Immature natural killer cell (primary cell): ENCODE measurements at regions not wholly inside any gene's neighbourhood (a gene's known extent, or its start where the extent isn't known, plus 50 kb on each side); places are given as distances from the start of the nearest gene placed in this dataset.

Experiments used
- DNase-seq, 3 donors: peaks; one replicate each; pipeline ENCODE4 v3.0.0; 2022; ENCODE audit warnings: mixed read lengths in 1 of 3
- H3K27ac Mint-ChIP-seq, 6 donors: one replicate each; pipeline ENCODE4 v1.8.0; 2020; ENCODE audit warnings: mixed read lengths in 6 of 6, mild to moderate bottlenecking in 5 of 6, inconsistent platforms in 4 of 6, moderate library complexity in 3 of 6
- H3K27me3 Mint-ChIP-seq, 3 donors: one replicate each; pipeline ENCODE4 v1.8.0; 2020 to 2021; ENCODE audit warnings: low read depth in 3 of 3, mild to moderate bottlenecking in 3 of 3, mixed read lengths in 3 of 3, moderate library complexity in 3 of 3, inconsistent platforms in 1 of 3
- H3K36me3 Mint-ChIP-seq, 3 donors: one replicate each; pipeline ENCODE4 v1.8.0; 2020; ENCODE audit warnings: mixed read lengths in 3 of 3, inconsistent platforms in 2 of 3, mild to moderate bottlenecking in 2 of 3
- H3K4me1 Mint-ChIP-seq, 2 donors: one replicate each; pipeline ENCODE4 v1.8.0; 2020; ENCODE audit warnings: inconsistent platforms in 2 of 2, mild to moderate bottlenecking in 2 of 2, mixed read lengths in 2 of 2, moderate library complexity in 1 of 2
- H3K4me3 Mint-ChIP-seq, 5 donors: one replicate each; pipeline ENCODE4 v1.8.0; 2020; ENCODE audit warnings: mild to moderate bottlenecking in 5 of 5, mixed read lengths in 5 of 5, inconsistent platforms in 3 of 5, moderate library complexity in 3 of 5
- H3K9me3 Mint-ChIP-seq, 6 donors: one replicate each; pipeline ENCODE4 v1.8.0; 2020; ENCODE audit warnings: mild to moderate bottlenecking in 6 of 6, mixed read lengths in 6 of 6, inconsistent platforms in 4 of 6, moderate library complexity in 3 of 6

DNA sequence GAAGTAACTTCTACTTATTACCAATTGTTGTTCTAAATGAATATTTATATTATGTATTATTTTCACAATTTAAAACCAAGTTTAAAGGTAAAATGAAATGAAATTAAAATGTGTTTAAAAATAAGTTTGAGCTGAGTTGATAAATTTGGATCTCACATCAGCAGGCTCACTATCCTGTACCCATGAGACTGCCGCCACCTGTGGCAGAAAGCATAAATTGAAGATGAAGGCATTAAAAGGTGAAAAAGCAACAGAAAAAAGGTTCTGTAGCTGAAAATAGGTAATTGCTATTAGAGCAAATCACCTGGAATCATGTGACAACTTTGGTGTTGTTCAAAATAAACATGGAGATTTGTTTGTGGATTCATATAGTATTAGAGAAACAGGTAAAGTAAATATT is 133.0 kb upstream of the CADM2 start:
- DNase-seq: no peak
- peaks cover 6 to 47% (median 16%) of the 10 kb centered on the region in 6 donors for H3K9me3 Mint-ChIP-seq
- H3K4me3 Mint-ChIP-seq: no peak overlapping the region
- H3K27ac Mint-ChIP-seq: no peak overlapping the region
- peaks cover 0 to 2% (median 2%) of the 10 kb centered on the region in 3 donors for H3K27me3 Mint-ChIP-seq
- H3K36me3 Mint-ChIP-seq: no peaks in the 10 kb centered on the region
- no peaks in the 10 kb centered on the region for H3K4me1 Mint-ChIP-seq

DNA sequence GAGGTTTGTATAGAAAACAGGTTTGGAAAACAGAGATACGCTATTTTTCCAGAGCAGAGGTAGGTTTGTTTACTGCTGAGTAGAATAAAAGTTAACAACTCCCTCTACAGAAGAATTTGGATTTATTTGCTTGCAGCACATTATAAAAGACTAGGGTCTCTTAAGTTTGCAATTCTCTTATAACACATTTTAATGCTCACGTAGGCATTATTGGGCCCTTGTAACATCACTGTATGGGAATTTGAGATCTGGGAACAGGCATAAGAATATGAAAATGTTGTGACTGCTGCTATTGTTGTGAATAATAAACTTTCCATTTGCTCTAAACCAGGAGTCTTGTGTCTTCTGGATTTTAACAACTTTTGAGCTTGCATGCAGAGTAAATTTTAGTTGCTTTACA is 128.3 kb upstream of the CADM2 start:
- Mint-ChIP-seq H3K4me3 (no peak overlapping the region), H3K27me3 (peaks cover 0 to 3% (median 0%) of the 10 kb centered on the region in 3 donors), H3K4me1 (no peaks in the 10 kb centered on the region), H3K36me3 (no peaks in the 10 kb centered on the region), H3K27ac (no peak overlapping the region), H3K9me3 (peaks cover 6 to 49% (median 20%) of the 10 kb centered on the region in 6 donors)
- no peak for DNase-seq

DNA sequence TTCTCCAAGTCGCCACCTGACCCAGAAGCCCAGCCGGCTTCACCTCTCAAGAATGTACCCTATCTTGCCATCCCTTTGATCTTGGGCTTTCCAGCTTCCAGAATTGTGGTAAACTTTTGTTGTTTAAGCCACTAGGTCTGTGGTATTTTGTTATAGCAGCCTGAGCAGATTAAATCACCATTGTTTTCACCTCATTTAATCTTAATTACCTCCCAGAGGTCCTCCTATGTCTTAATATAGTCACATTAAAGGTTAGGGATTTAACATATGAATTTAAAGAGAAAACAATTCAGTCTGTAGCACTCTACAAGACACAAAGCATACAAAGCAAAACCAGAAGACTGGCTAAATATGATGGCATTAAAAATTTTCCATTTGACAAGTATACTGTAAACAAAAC is 123.4 kb upstream of the CADM2 start:
- DNase-seq: no peak
- Mint-ChIP-seq H3K36me3 (no peaks in the 10 kb centered on the region), H3K4me3 (no peak overlapping the region), H3K27me3 (peaks cover 0 to 3% (median 0%) of the 10 kb centered on the region in 3 donors), H3K9me3 (peaks cover 14 to 37% (median 28%) of the 10 kb centered on the region in 6 donors), H3K27ac (no peak overlapping the region), H3K4me1 (no peaks in the 10 kb centered on the region)

- Mint-ChIP-seq H3K4me1 (no peaks in the 10 kb centered on the region), H3K36me3 (no peaks in the 10 kb centered on the region), H3K4me3 (no peak overlapping the region), H3K27ac (no peak overlapping the region), H3K27me3 (peaks cover 0 to 3% (median 0%) of the 10 kb centered on the region in 3 donors), H3K9me3 (peaks cover 14 to 52% (median 28%) of the 10 kb centered on the region in 6 donors)
- no peak for DNase-seq
Observed at GRCh38 chr3:84836961-84837360, 121.8 kb upstream of the CADM2 start.

DNA sequence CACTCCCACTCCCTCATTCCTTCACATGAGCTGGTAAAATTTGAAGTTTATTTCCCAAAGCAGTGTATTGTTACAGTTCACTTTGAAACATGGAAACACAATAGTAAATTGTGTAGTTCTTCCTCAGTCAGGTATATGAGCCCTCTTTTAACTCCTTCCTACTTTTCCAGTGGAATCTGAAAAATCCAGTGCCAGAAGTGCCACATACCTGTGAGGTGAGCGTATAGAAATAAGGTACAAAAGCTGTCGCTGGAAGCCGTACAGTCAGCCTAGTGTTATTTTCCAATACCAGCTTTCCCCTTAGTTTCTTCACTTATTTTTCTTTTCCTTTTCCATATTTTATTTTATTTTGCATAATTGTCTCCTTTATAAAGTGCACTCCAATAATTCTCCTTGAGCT is 81.7 kb upstream of the CADM2 start:
- Mint-ChIP-seq H3K27me3 (peaks cover 0 to 2% (median 0%) of the 10 kb centered on the region in 3 donors), H3K9me3 (peaks cover 6 to 64% (median 47%) of the 10 kb centered on the region in 6 donors), H3K4me3 (no peak overlapping the region), H3K36me3 (peaks cover 0 to 4% (median 3%) of the 10 kb centered on the region in 3 donors), H3K4me1 (no peaks in the 10 kb centered on the region), H3K27ac (no peak overlapping the region)
- DNase-seq: no peak

- Mint-ChIP-seq H3K4me3 (no peak overlapping the region), H3K9me3 (peaks cover 2 to 57% (median 33%) of the 10 kb centered on the region in 6 donors), H3K27me3 (peaks cover 0 to 2% (median 0%) of the 10 kb centered on the region in 3 donors), H3K36me3 (peaks cover 0 to 4% (median 3%) of the 10 kb centered on the region in 3 donors), H3K27ac (no peak overlapping the region), H3K4me1 (no peaks in the 10 kb centered on the region)
- no peak for DNase-seq
Observed at GRCh38 chr3:84881288-84881687, 77.5 kb upstream of the CADM2 start.

DNA sequence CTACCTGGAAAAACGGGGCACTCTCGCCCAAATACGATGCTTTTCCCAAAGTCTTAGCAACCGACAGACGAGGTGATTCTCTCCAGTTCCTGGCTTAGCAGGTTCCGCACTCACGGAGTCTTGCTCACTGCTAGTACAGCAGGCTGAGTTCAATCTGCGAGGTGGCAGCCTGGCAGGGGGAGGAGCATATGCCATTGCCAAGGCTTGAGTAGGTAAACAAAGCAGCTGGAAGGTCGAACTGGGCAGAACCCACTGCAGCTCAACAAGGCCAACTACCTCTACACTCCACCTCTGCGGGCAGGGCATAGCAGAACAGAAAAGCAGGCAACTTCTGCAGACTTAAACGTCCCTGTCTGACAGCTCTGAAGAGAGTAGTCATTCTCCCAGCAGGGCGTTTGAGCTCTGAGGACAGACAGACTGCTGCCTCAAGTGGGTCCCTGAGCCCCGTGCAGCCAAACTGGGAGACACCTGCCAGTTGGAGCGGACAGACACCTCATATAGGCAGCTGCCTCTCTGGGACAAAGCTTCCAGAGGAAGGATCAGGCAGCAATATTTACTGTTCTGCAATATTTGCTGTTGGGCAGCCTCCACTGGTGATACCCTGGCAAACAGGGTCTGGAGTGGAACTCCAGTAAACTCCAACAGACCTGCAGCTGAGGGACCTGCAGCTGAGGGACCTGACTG is 73.4 kb upstream of the CADM2 start:
- no peak for DNase-seq
- H3K4me3 Mint-ChIP-seq: no peak overlapping the region
- no peaks in the 10 kb centered on the region for H3K4me1 Mint-ChIP-seq
- H3K27ac Mint-ChIP-seq: no peak overlapping the region
- H3K9me3 Mint-ChIP-seq: peaks cover 8 to 54% (median 41%) of the 10 kb centered on the region in 6 donors
- H3K27me3 Mint-ChIP-seq: peaks cover 0 to 2% (median 0%) of the 10 kb centered on the region in 3 donors
- no peaks in the 10 kb centered on the region for H3K36me3 Mint-ChIP-seq

- no peaks in the 10 kb centered on the region for H3K27me3 Mint-ChIP-seq
- no peak overlapping the region for H3K4me3 Mint-ChIP-seq
- peaks cover 18 to 54% (median 42%) of the 10 kb centered on the region in 6 donors for H3K9me3 Mint-ChIP-seq
- no peaks in the 10 kb centered on the region for H3K36me3 Mint-ChIP-seq
- H3K4me1 Mint-ChIP-seq: no peaks in the 10 kb centered on the region
- H3K27ac Mint-ChIP-seq: no peak overlapping the region
- DNase-seq: no peak
Observed at GRCh38 chr3:84891851-84892250, 66.9 kb upstream of the CADM2 start.

GRCh38 chr3:84893211-84893610 is 65.6 kb upstream of the CADM2 start:
- DNase-seq: no peak
- Mint-ChIP-seq H3K27me3 (no peaks in the 10 kb centered on the region), H3K4me1 (no peaks in the 10 kb centered on the region), H3K9me3 (peaks cover 17 to 54% (median 43%) of the 10 kb centered on the region in 6 donors), H3K27ac (no peak overlapping the region), H3K36me3 (no peaks in the 10 kb centered on the region), H3K4me3 (no peak overlapping the region)

- peaks cover 0 to 3% (median 0%) of the 10 kb centered on the region in 3 donors for H3K36me3 Mint-ChIP-seq
- peaks cover 13 to 37% (median 28%) of the 10 kb centered on the region in 6 donors for H3K9me3 Mint-ChIP-seq
- peaks cover 0 to 3% (median 2%) of the 10 kb centered on the region in 3 donors for H3K27me3 Mint-ChIP-seq
- no peak overlapping the region for H3K4me3 Mint-ChIP-seq
- no peaks in the 10 kb centered on the region for H3K4me1 Mint-ChIP-seq
- no peak for DNase-seq
- no peak overlapping the region for H3K27ac Mint-ChIP-seq
Observed at GRCh38 chr3:84904212-84904611, 54.6 kb upstream of the CADM2 start.

- H3K36me3 Mint-ChIP-seq: peaks cover 0 to 3% (median 0%) of the 10 kb centered on the region in 3 donors
- H3K27me3 Mint-ChIP-seq: peaks cover 0 to 3% (median 2%) of the 10 kb centered on the region in 3 donors
- H3K9me3 Mint-ChIP-seq: peaks cover 11 to 33% (median 22%) of the 10 kb centered on the region in 6 donors
- no peak overlapping the region for H3K27ac Mint-ChIP-seq
- H3K4me1 Mint-ChIP-seq: no peaks in the 10 kb centered on the region
- no peak for DNase-seq
- H3K4me3 Mint-ChIP-seq: no peak overlapping the region
Observed at GRCh38 chr3:84904816-84905555, 53.8 kb upstream of the CADM2 start.

DNA sequence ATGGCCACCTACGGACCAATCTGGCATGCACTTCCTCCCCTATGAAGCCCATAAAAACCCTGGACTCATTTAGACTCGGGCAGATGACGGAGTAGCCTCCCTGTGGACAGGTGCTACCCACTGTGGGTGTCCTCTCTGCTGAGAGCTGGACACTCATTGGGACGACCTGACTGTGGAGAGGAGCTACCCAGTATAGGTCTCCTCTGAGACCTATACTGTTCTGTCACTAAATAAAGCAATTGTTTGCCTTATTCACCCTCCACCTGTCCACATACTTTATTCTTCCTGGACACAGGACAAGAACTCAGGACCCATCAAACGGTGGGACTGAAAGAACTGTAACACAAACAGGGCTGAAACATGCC is 53.3 kb upstream of the CADM2 start:
- DNase-seq: no peak
- H3K27me3 Mint-ChIP-seq: peaks cover 0 to 3% (median 2%) of the 10 kb centered on the region in 3 donors
- H3K36me3 Mint-ChIP-seq: peaks cover 0 to 3% (median 0%) of the 10 kb centered on the region in 3 donors

GRCh38 chr3:84906065-84906464 is 52.7 kb upstream of the CADM2 start:
- Mint-ChIP-seq H3K27ac (no peak overlapping the region), H3K9me3 (peaks cover 11 to 37% (median 23%) of the 10 kb centered on the region in 6 donors), H3K4me1 (no peaks in the 10 kb centered on the region)

More for the DNA sequence above, 53.3 kb upstream of the CADM2 start:
- Mint-ChIP-seq H3K9me3 (peaks cover 11 to 37% (median 22%) of the 10 kb centered on the region in 6 donors), H3K27ac (no peak overlapping the region), H3K4me1 (no peaks in the 10 kb centered on the region), H3K4me3 (no peak overlapping the region)

More at GRCh38 chr3:84906065-84906464, 52.7 kb upstream of the CADM2 start:
- Mint-ChIP-seq H3K27me3 (peaks cover 0 to 3% (median 2%) of the 10 kb centered on the region in 3 donors), H3K4me3 (no peak overlapping the region), H3K36me3 (peaks cover 0 to 3% (median 0%) of the 10 kb centered on the region in 3 donors)
- no peak for DNase-seq
